Liver (tissue), 7 donors: ENCODE measurements at regions not wholly inside any gene's neighbourhood (a gene's known extent, or its start where the extent isn't known, plus 50 kb on each side); places are given as distances from the start of the nearest gene placed in this dataset.

Experiments
- DNase-seq: peaks from one replicate; pipeline ENCODE4 v3.0.0-alpha.2; 2017; ENCODE audit warnings: low spot score
- H3K27ac ChIP-seq, 2 donors: one replicate each; pipeline ENCODE4 v1.7.0; 2013; ENCODE audit warnings: inconsistent platforms in 2 of 2, low read length in 2 of 2, control low read depth in 1 of 2, low read depth in 1 of 2, mild to moderate bottlenecking in 1 of 2
- H3K27me3 ChIP-seq, 4 donors: one replicate each; pipeline versions ENCODE4 v1.6.1 to v1.7.0; 2013; ENCODE audit warnings: low read length in 3 of 4, inconsistent platforms in 1 of 4, mild to moderate bottlenecking in 1 of 4, moderate library complexity in 1 of 4; ENCODE audit not compliant: control insufficient read depth in 4 of 4, insufficient read depth in 4 of 4
- H3K36me3 ChIP-seq, 4 donors: one replicate each; pipeline versions ENCODE4 v1.6.1 to v1.7.0; 2013; ENCODE audit warnings: low read length in 3 of 4, mild to moderate bottlenecking in 3 of 4, low read depth in 1 of 4, moderate library complexity in 1 of 4; ENCODE audit not compliant: control insufficient read depth in 4 of 4, insufficient read depth in 3 of 4
- H3K4me1 ChIP-seq, 4 donors: one replicate each; pipeline versions ENCODE4 v1.6.1 to v1.7.0; 2013; ENCODE audit warnings: low read length in 3 of 4, mild to moderate bottlenecking in 3 of 4, moderate library complexity in 1 of 4; ENCODE audit not compliant: control insufficient read depth in 4 of 4, insufficient read depth in 4 of 4
- H3K4me3 ChIP-seq, 3 donors: one replicate each; pipeline versions ENCODE4 v1.6.1 to v1.7.0; 2013; ENCODE audit warnings: low read length in 3 of 3, control low read depth in 1 of 3, low read depth in 1 of 3, mild to moderate bottlenecking in 1 of 3
- H3K9ac ChIP-seq, 2 donors: one replicate each; pipeline ENCODE4 v1.7.0; 2013; ENCODE audit warnings: low read length in 2 of 2, mild to moderate bottlenecking in 2 of 2, moderate library complexity in 2 of 2, control low read depth in 1 of 2, low read depth in 1 of 2
- H3K9me3 ChIP-seq, 4 donors: one replicate each; pipeline versions ENCODE4 v1.6.1 to v1.7.0; 2013; ENCODE audit warnings: low read length in 3 of 4; ENCODE audit not compliant: control insufficient read depth in 4 of 4
- ATF3 ChIP-seq: IDR thresholded peaks from 2 replicates; pipeline ENCODE4 v1.6.1; 2016; ENCODE audit warnings: antibody characterized with exemption
- FOXA1 ChIP-seq: IDR thresholded peaks from 2 replicates; pipeline ENCODE4 v1.6.1; 2016; ENCODE audit warnings: antibody characterized with exemption
- GABPA ChIP-seq, 2 donors: IDR thresholded peaks in 1 of 2; conservative IDR thresholded peaks in 1 of 2; 2 replicates each; pipeline ENCODE4 v1.6.1; 2016; ENCODE audit warnings: antibody characterized with exemption in 2 of 2, mild to moderate bottlenecking in 1 of 2, moderate library complexity in 1 of 2
- NR2F2 ChIP-seq: IDR thresholded peaks from 2 replicates; pipeline ENCODE4 v1.6.1; 2016; ENCODE audit warnings: antibody characterized with exemption
- RAD21 ChIP-seq, 2 donors: IDR thresholded peaks; 2 replicates each; pipeline ENCODE4 v1.6.1; 2016; ENCODE audit warnings: antibody characterized with exemption in 2 of 2, mild to moderate bottlenecking in 2 of 2
- REST ChIP-seq: IDR thresholded peaks from 2 replicates; pipeline ENCODE4 v1.6.1; 2016; ENCODE audit warnings: antibody characterized with exemption, mild to moderate bottlenecking
- SP1 ChIP-seq: IDR thresholded peaks from 2 replicates; pipeline ENCODE4 v1.6.1; 2018; ENCODE audit warnings: antibody characterized with exemption, mild to moderate bottlenecking
- TAF1 ChIP-seq: conservative IDR thresholded peaks from 2 replicates; pipeline ENCODE4 v1.6.1; 2016; ENCODE audit warnings: antibody characterized with exemption, mild to moderate bottlenecking
- WGBS: extraction: QIAGEN DNeasy Blood & Tissue Kit; methylation state at CpG from one replicate; pipeline ENCODE4 v1.1.7; 2013; 5-methylcytosine and 5-hydroxymethylcytosine counted together
- donor health status: healthy.
- donor health status: healthy.
- donor health status: healthy.
- donor health status: healthy.

GRCh38 chr7:38020121-38020785, 99.8 kb downstream of the EPDR1 start:
- TF ChIP-seq GABPA (IDR thresholded peaks at IDR 0.05 in 1 of 2, conservative IDR thresholded peaks at IDR 0.05 in 1 of 2) (no peak), NR2F2 (no peak), FOXA1 (no peak), RAD21 (IDR thresholded peaks at IDR 0.05) (no peak), REST (no peak), SP1 (no peak), ATF3 (no peak)
- no peak for DNase-seq
- 81% methylated on average over 6 of the region's 6 CpGs for WGBS

GRCh38 chr7:38021892-38022291, 101.5 kb downstream of the EPDR1 start:
- Histone ChIP-seq H3K4me3 (no peak overlapping the region), H3K27me3 (no peaks in the 10 kb centered on the region), H3K9ac (no peak overlapping the region), H3K36me3 (no peaks in the 10 kb centered on the region), H3K4me1 (no peaks in the 10 kb centered on the region), H3K9me3 (no peaks in the 10 kb centered on the region), H3K27ac (no peak overlapping the region)
- 88% methylated on average over 3 of the region's 3 CpGs for WGBS
- DNase-seq: no peak
- no peak for TF ChIP-seq GABPA (IDR thresholded peaks at IDR 0.05 in 1 of 2, conservative IDR thresholded peaks at IDR 0.05 in 1 of 2)

More at GRCh38 chr7:38020121-38020785, 99.8 kb downstream of the EPDR1 start:
- H3K27ac ChIP-seq: no peak overlapping the region
- no peaks in the 10 kb centered on the region for H3K27me3 ChIP-seq
- no peak overlapping the region for H3K4me3 ChIP-seq
- no peak overlapping the region for H3K9ac ChIP-seq
- no peaks in the 10 kb centered on the region for H3K36me3 ChIP-seq
- no peaks in the 10 kb centered on the region for H3K9me3 ChIP-seq
- H3K4me1 ChIP-seq: no peaks in the 10 kb centered on the region

- no peak for DNase-seq
- Histone ChIP-seq H3K9me3 (no peaks in the 10 kb centered on the region), H3K4me1 (no peaks in the 10 kb centered on the region), H3K27ac (no peak overlapping the region), H3K4me3 (no peak overlapping the region), H3K9ac (no peak overlapping the region), H3K27me3 (no peaks in the 10 kb centered on the region), H3K36me3 (no peaks in the 10 kb centered on the region)
- TF ChIP-seq RAD21 (IDR thresholded peaks at IDR 0.05) (no peak), FOXA1 (no peak), TAF1 (no peak), SP1 (no peak), GABPA (IDR thresholded peaks at IDR 0.05 in 1 of 2, conservative IDR thresholded peaks at IDR 0.05 in 1 of 2) (no peak)
- WGBS: 94% methylated on average over 1 of the region's 1 CpG
Measured at GRCh38 chr7:38025815-38026214, 105.4 kb downstream of the EPDR1 start.
